Neuronal stem cell (in vitro differentiated cells): ENCODE measurements at regions not wholly inside any gene's neighbourhood (a gene's known extent, or its start where the extent isn't known, plus 50 kb on each side); places are given as distances from the start of the nearest gene placed in this dataset.

Experiments used
- DNase-seq: peaks from one replicate; pipeline ENCODE4 v3.0.0-alpha.2; 2013; ENCODE audit warnings: low spot score
- H2AFZ ChIP-seq: one replicate; pipeline ENCODE4 v1.6.1; 2013; ENCODE audit warnings: mild to moderate bottlenecking, low read length, inconsistent platforms
- H2AK5ac ChIP-seq: 2 replicates; pipeline ENCODE4 v1.6.1; 2013; ENCODE audit warnings: low read depth, mild to moderate bottlenecking, inconsistent platforms, low read length, moderate library complexity, mixed read lengths
- H2BK120ac ChIP-seq: 2 replicates; pipeline ENCODE4 v1.6.1; 2013; ENCODE audit warnings: low read depth, mild to moderate bottlenecking, inconsistent platforms, low read length, moderate library complexity, mixed read lengths
- H2BK12ac ChIP-seq: one replicate; pipeline ENCODE4 v1.6.1; 2013; ENCODE audit warnings: low read length, inconsistent platforms
- H2BK15ac ChIP-seq: 2 replicates; pipeline ENCODE4 v1.6.1; 2013; ENCODE audit warnings: mild to moderate bottlenecking, low read length, inconsistent platforms, mixed read lengths
- H2BK5ac ChIP-seq: one replicate; pipeline ENCODE4 v1.6.1; 2013; ENCODE audit warnings: inconsistent platforms, mild to moderate bottlenecking, low read length, moderate library complexity
- H3K14ac ChIP-seq: one replicate; pipeline ENCODE4 v1.6.1; 2013; ENCODE audit warnings: low read length, inconsistent platforms
- H3K18ac ChIP-seq: 2 replicates; pipeline ENCODE4 v1.6.1; 2013; ENCODE audit warnings: low read length, inconsistent platforms
- H3K23ac ChIP-seq: 2 replicates; pipeline ENCODE4 v1.6.1; 2013; ENCODE audit warnings: low read depth, mild to moderate bottlenecking, mixed read lengths, low read length, inconsistent platforms; ENCODE audit not compliant: poor library complexity
- H3K27ac ChIP-seq: replicated peaks from 3 replicates; pipeline ENCODE4 v1.5.1; 2013; ENCODE audit warnings: low read length, inconsistent platforms
- H3K27me3 ChIP-seq, 3 experiments: 2 replicates each; pipeline ENCODE4 v1.6.1; 2013; ENCODE audit warnings: low read length in 3 of 3, mild to moderate bottlenecking in 2 of 3, inconsistent platforms in 1 of 3, low read depth in 1 of 3, mixed read lengths in 1 of 3, moderate library complexity in 1 of 3; ENCODE audit not compliant: control insufficient read depth in 3 of 3, insufficient read depth in 3 of 3
- H3K36me3 ChIP-seq, 2 donors: replicated peaks in 1 of 2; 2 replicates each; pipeline ENCODE4 v1.6.1; 2013; ENCODE audit warnings: low read length in 2 of 2; ENCODE audit not compliant: control insufficient read depth in 2 of 2, insufficient read depth in 2 of 2
- H3K4ac ChIP-seq: 2 replicates; pipeline ENCODE4 v1.6.1; 2013; ENCODE audit warnings: inconsistent platforms, mild to moderate bottlenecking, low read length, moderate library complexity
- H3K4me1 ChIP-seq, 2 donors: 1 replicate in 1 of 2; 2 replicates in 1 of 2; pipeline ENCODE4 v1.6.1; 2013; ENCODE audit warnings: low read length in 2 of 2, low read depth in 1 of 2; ENCODE audit not compliant: control insufficient read depth in 2 of 2, insufficient read depth in 1 of 2
- H3K4me2 ChIP-seq: one replicate; pipeline ENCODE4 v1.6.1; 2013; ENCODE audit warnings: mild to moderate bottlenecking, low read length, inconsistent platforms; ENCODE audit not compliant: insufficient read depth, poor library complexity, severe bottlenecking
- H3K4me3 ChIP-seq, 2 donors: 2 replicates each; pipeline ENCODE4 v1.5.1; 2013; ENCODE audit warnings: low read length in 2 of 2, mild to moderate bottlenecking in 2 of 2, inconsistent platforms in 1 of 2, moderate library complexity in 1 of 2
- H3K79me1 ChIP-seq: one replicate; pipeline ENCODE4 v1.6.1; 2013; ENCODE audit warnings: low read depth, mild to moderate bottlenecking, inconsistent platforms, low read length, moderate library complexity
- H3K9ac ChIP-seq: one replicate; pipeline ENCODE4 v1.6.1; 2013; ENCODE audit warnings: mild to moderate bottlenecking, low read depth, low read length, inconsistent platforms; ENCODE audit not compliant: poor library complexity
- H3K9me3 ChIP-seq, 2 donors: replicated peaks in 1 of 2; 2 replicates each; pipeline versions ENCODE3 to v1.6.1; 2013; ENCODE audit warnings: low read length in 2 of 2, mild to moderate bottlenecking in 2 of 2, inconsistent platforms in 1 of 2, low read depth in 1 of 2, mixed read lengths in 1 of 2, moderate library complexity in 1 of 2; ENCODE audit not compliant: control insufficient read depth in 2 of 2, insufficient read depth in 1 of 2
- H4K8ac ChIP-seq: one replicate; pipeline ENCODE4 v1.6.1; 2013; ENCODE audit warnings: low read depth, mild to moderate bottlenecking, inconsistent platforms, low read length, moderate library complexity
- H4K91ac ChIP-seq: one replicate; pipeline ENCODE4 v1.6.1; 2013; ENCODE audit warnings: low read length, low read depth, mild to moderate bottlenecking, inconsistent platforms; ENCODE audit not compliant: poor library complexity
- WGBS, 2 donors: extraction: QIAGEN DNeasy Blood & Tissue Kit; methylation state at CpG; one replicate each; pipeline ENCODE4 v1.1.7; 2013; ENCODE audit warnings: missing lambda C conversion rate in 2 of 2, mixed read lengths in 1 of 2; ENCODE audit not compliant: insufficient read length in 2 of 2, insufficient replicate concordance in 1 of 2; ENCODE audit errors: extremely low coverage in 2 of 2; 5-methylcytosine and 5-hydroxymethylcytosine counted together

DNA sequence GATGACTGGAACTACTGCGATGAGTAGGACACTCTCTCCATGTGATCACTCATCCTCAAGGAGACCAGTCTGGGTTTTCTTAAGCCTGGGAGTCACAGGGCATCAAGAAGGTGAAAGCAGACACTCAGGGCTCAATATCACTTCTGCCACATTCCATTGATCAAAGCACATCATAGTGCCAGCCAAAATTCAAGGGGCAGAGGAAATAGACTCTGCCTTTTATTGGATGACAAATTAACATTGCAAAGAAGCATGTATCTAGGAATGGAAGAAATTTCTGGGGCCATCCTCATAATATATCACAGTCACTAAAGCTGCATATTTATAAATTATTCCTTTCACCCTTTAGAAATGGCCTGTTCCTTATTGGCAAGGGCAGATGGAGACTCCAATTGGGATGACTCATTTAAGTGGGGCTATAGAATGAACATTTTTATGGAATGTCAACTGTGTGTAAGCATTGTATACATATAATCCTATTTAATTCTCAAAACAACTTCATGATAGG is 114.8 kb upstream of the CDC42EP3 start:
- no peak for DNase-seq
- Histone ChIP-seq H3K27ac (no peak overlapping the region), H3K9me3 (peaks cover 0 to 3% of the 10 kb centered on the region in 2 donors), H2BK120ac (no peak overlapping the region), H3K18ac (no peak overlapping the region), H3K36me3 (no peaks in the 10 kb centered on the region), H2AFZ (no peak overlapping the region), H3K14ac (peak overlapping the region; percentile 14), H3K9ac (no peak overlapping the region), H3K4me3 (no peak overlapping the region), H4K91ac (no peak overlapping the region), H3K4me1 (no peaks in the 10 kb centered on the region), H3K79me1 (no peaks in the 10 kb centered on the region), H3K27me3 (no peaks in the 10 kb centered on the region), H3K23ac (no peak overlapping the region), H2BK15ac (no peak overlapping the region), H3K4ac (no peak overlapping the region), H2BK12ac (no peak overlapping the region), H2AK5ac (no peak overlapping the region), H4K8ac (no peak overlapping the region), H3K4me2 (no peak overlapping the region), H2BK5ac (no peak overlapping the region)
- no CpG with 5 or more reads among the region's 1 CpG for WGBS, 2 donors

DNA sequence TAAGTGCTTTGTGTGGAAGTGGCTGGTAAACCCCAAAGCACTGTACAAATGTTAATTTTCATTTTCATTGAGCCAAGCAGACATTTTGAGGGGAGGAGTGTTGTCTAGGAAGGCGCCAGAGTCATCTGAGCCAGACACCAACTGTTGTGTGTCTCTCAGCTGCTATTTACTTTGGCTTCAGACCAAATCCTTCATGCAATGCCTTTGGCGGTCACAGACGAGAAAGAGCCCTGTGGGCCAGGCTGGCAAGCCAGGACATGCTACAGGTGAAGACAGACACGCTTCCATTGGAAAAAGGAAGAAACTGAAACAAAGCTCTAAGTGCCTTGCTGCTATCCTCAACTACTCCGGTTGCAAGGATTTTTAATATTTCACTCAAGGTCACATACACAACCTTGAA is 115.4 kb upstream of the CDC42EP3 start:
- peaks cover 0 to 3% of the 10 kb centered on the region in 2 donors for H3K9me3 ChIP-seq
- no peak overlapping the region for H4K8ac ChIP-seq
- H2BK12ac ChIP-seq = no peak overlapping the region
- H3K27me3 ChIP-seq = no peaks in the 10 kb centered on the region
- no peak overlapping the region for H3K9ac ChIP-seq
- no peak overlapping the region for H2AFZ ChIP-seq
- no peaks in the 10 kb centered on the region for H3K4me1 ChIP-seq
- H3K18ac ChIP-seq = no peak overlapping the region
- no CpG with 5 or more reads among the region's 5 CpGs for WGBS, 2 donors
- no peaks in the 10 kb centered on the region for H3K79me1 ChIP-seq
- DNase-seq = no peak
- no peak overlapping the region for H2AK5ac ChIP-seq
- no peak overlapping the region for H3K27ac ChIP-seq
- no peak overlapping the region for H2BK120ac ChIP-seq
- no peak overlapping the region for H3K4ac ChIP-seq
- no peak overlapping the region for H3K23ac ChIP-seq
- H3K14ac ChIP-seq = no peak overlapping the region
- no peak overlapping the region for H2BK5ac ChIP-seq
- no peak overlapping the region for H3K4me3 ChIP-seq
- H3K36me3 ChIP-seq = no peaks in the 10 kb centered on the region
- no peak overlapping the region for H2BK15ac ChIP-seq
- no peak overlapping the region for H3K4me2 ChIP-seq
- no peak overlapping the region for H4K91ac ChIP-seq

DNA sequence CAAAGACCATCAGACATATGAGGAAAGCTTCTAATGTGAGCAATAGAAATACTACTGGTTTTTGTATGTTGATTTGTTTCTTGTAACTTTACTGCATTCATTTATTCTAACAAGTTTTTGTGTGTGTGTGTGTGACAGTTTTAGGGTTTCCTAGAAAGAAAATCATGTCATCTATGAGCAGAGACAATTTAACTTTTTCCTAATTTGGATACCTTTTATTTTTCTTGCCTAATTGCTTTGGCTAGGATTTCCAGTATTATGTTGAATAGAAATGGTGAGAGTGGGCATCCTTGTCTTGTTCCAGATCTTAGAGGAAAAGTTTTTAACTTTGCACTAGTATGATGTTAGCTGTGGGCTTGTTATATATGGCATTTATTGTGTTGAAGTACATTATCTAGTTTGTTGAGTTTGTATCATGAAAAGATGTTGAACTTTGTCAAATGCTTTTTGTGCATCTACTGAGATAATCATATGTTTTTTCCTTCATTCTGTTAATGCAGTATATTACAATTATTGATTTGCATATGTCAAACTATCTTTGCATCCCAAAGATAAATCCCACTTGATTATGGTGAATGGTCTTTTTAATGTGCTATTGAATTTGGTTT is 117.3 kb upstream of the CDC42EP3 start:
- no peak overlapping the region for H3K4ac ChIP-seq
- no peak overlapping the region for H2BK5ac ChIP-seq
- no peak overlapping the region for H3K4me2 ChIP-seq
- no peaks in the 10 kb centered on the region for H3K27me3 ChIP-seq
- H3K9me3 ChIP-seq = peaks cover 0 to 3% of the 10 kb centered on the region in 2 donors
- H3K18ac ChIP-seq = no peak overlapping the region
- no peak overlapping the region for H3K23ac ChIP-seq
- no peak overlapping the region for H3K14ac ChIP-seq
- no peak overlapping the region for H3K4me3 ChIP-seq
- H2BK120ac ChIP-seq = no peak overlapping the region
- H3K4me1 ChIP-seq = no peaks in the 10 kb centered on the region
- no peak overlapping the region for H2BK15ac ChIP-seq
- H2AK5ac ChIP-seq = no peak overlapping the region
- no peaks in the 10 kb centered on the region for H3K79me1 ChIP-seq
- no peak overlapping the region for H3K27ac ChIP-seq
- no peak overlapping the region for H3K9ac ChIP-seq
- no peaks in the 10 kb centered on the region for H3K36me3 ChIP-seq
- no peak overlapping the region for H4K8ac ChIP-seq
- no peak overlapping the region for H2BK12ac ChIP-seq
- H4K91ac ChIP-seq = no peak overlapping the region
- H2AFZ ChIP-seq = no peak overlapping the region
- DNase-seq = no peak

DNA sequence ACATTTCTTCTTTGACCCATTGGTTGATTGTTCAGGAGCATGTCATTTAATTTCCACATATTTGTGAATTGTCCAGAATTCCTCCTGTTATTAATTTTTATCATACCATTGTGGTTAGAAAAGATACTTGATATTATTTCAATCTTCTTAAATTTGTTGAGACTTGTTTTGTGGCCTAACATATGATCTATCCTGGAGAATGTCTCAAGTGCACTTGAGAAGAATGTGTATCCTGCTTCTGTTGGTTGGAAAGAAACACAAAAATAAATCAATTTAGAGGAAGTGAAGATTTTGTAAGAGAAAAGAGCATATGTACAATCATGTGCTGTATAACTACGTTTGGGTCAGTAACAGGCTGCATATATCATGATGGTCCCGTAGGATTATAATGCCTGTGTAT is 118.6 kb upstream of the CDC42EP3 start:
- H3K79me1 ChIP-seq = no peaks in the 10 kb centered on the region
- H3K14ac ChIP-seq = no peak overlapping the region
- H2BK5ac ChIP-seq = no peak overlapping the region
- no peak overlapping the region for H3K18ac ChIP-seq
- no peak overlapping the region for H3K23ac ChIP-seq
- DNase-seq = no peak
- no peak overlapping the region for H4K91ac ChIP-seq
- no peaks in the 10 kb centered on the region for H3K27me3 ChIP-seq
- H2BK120ac ChIP-seq = no peak overlapping the region
- H3K27ac ChIP-seq = no peak overlapping the region
- H2BK12ac ChIP-seq = no peak overlapping the region
- no CpG with 5 or more reads among the region's 2 CpGs for WGBS, 2 donors
- H3K4ac ChIP-seq = no peak overlapping the region
- no peak overlapping the region for H3K4me2 ChIP-seq
- no peak overlapping the region for H3K4me3 ChIP-seq
- no peak overlapping the region for H4K8ac ChIP-seq
- H2AK5ac ChIP-seq = no peak overlapping the region
- peaks cover 0 to 3% of the 10 kb centered on the region in 2 donors for H3K9me3 ChIP-seq
- no peaks in the 10 kb centered on the region for H3K4me1 ChIP-seq
- H2BK15ac ChIP-seq = no peak overlapping the region
- H3K9ac ChIP-seq = no peak overlapping the region
- H2AFZ ChIP-seq = no peak overlapping the region
- H3K36me3 ChIP-seq = no peaks in the 10 kb centered on the region
